ENCODE measurements at regions not wholly inside any gene's neighbourhood (a gene's known extent, or its start where the extent isn't known, plus 50 kb on each side); places are given as distances from the start of the nearest gene placed in this dataset.

DNA sequence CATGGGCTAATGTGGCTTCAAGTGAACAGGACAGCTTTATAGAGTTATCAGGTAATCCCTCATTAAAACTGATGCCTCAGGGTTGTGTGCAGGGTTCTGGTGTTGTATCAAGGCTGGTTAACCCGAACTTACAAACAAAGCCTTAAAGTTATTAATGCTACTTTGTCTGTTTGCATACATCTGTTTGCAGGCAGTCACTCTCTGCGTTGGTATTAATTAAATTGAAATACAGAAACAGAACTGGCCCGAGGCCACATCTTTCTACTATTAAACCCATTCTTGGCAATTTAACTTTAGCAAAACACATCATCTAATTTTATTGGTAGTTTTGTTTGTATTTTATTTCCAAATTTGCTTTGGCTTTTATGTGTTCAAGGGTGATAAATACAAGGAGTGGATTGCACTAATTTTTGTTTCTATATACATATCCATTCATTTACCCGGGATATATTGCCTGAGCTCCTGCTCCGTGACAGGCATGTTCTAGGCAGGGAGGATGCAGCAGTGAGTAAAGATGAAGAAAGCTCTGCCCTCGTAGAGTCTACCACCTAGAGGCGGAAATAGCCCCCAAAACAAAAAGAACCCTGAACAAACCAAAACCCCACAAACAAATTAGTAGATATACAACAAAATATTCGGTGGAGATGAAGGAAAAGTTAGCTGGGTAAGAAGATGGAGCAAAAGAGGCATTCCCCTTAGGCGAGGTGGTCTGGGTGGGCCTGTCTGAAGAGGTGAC is 164.2 kb downstream of the MACROH2A1 start:
- DNase-seq = no peak

DNA sequence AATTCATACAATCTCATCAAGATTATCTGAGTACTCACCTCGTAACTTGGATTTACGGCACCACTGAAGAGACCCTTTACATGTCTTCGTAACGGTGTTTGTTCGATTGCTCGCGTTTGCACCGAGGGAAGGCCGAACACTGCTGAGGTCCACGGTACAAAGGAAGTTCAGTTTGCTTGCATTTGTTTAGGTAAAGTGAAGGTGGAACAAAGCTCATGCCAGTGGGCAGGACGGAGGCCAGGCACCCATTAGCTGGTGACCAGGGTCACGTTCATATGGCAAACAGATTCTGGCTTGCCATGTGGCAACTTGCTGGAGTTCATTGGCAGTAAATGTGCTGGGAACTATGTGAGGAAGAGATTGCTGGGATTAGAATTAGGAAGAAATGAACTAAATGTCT is 164.8 kb downstream of the MACROH2A1 start:
- no peak for DNase-seq

DNA sequence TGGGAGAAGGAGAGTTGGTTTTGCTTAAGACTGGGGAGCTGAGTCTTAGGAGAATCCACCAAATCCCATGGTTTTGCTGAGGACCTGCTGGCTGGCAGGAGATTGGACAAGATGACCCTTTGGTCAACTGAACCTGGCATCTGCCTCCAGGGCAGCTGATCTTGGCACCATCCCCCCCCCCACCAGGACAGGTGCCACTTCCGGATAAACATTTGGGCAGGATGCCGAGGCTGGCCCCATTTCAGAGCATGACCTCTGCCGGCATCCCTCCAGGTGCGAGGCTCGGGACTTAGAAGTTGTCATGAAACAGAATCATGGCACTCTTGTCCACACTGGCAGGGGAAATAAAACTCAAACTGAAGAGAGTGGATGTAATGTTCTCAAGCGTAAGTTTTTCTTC is 165.6 kb downstream of the MACROH2A1 start:
- no peak for DNase-seq

DNA sequence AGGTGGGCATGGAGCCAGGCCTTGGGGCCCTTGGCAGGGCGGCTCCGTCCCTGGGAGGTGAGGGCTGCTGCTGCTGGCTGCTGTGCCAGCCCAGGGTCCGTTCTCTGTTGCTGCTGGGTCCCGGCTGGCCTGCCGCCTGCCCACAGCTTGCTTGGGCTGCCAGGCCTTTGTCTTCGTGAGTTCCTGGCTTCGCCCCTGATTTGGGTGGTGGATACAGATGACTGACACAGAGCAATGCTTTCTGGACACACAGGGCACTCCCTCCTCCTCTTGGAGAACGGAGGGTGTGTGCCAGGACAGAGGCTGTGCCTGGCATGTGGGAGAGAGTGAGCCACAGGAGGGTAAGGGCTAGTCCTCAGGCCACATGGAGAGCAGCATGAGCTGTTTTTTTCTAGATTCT is 166.1 kb downstream of the MACROH2A1 start:
- no peak for DNase-seq

DNA sequence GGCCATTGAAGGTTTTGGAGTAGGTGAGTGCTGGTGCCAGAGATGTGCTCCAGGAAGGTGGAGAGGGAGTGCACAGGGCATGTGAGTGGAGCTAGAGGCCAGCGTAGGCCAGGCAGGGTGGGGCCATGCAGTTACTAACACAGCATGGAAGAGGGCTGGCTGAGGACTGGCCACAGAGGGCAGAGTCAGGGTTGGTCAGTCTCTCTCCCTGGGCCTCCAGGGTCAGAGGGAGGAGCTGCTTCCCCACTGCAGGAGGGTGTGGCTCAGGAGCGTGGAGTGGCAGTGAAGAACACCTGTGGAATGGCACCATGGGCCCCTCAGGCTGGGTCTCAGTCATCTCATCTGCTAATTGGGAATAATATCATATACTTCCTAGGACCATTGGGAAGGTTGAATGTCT is 167.7 kb downstream of the MACROH2A1 start:
- no peak for DNase-seq

DNA sequence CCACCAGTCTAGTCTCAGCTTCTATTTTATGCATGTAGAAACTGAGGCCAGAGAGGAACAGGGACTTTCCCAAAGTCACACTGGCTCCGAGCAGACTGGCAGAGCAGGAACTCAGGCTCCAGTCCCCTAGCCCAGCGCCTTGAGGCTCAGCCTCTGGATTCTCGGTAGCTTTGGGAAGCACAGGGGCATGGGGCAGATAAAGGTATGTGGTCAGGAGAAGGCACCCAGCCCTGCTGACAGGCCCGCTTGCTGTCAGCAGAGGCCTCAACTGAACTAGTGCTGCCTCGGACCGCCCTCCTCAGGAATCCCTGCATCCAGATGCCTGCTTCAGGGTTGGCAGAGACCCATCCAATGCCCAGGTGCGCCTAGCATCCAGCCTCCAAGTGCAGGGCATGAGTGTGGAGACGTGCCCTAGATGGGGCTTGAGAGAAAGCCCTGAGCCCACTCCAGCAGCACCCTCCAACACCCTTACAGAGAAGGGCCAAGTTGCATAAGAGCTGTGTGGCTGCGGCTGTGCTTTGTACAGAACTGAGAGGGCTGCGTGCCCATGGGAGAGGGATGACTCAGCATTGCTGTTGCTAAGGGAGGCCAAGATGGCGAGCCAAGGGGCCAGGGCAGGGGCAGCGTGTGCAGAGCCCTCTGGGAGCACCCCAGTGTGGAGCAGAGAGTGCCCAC is 168.6 kb downstream of the MACROH2A1 start:
- peak; percentile 91 for DNase-seq

DNA sequence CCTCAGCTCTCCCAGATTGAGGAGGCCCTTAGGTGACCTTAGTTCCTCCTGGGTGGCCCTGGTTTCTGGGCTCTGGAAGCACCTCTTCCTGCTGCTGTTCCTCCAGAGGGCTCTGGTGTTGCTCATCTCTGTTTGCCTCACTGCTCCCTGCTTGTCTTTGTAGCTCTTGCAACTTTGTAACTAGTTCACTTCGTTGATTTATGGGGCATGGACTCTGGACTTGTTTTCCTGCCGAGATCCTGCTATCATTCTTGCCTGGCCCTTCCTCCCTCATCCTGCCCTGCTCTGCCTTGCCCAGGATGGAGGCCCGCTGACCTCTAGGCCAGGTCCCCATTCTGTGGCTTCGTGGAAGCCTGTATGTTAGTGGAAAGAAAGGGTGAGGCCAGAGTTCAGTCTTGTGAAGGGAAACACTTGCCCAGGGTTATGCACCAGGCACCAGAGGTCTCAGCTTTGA is 169.3 kb downstream of the MACROH2A1 start:
- DNase-seq = no peak

DNA sequence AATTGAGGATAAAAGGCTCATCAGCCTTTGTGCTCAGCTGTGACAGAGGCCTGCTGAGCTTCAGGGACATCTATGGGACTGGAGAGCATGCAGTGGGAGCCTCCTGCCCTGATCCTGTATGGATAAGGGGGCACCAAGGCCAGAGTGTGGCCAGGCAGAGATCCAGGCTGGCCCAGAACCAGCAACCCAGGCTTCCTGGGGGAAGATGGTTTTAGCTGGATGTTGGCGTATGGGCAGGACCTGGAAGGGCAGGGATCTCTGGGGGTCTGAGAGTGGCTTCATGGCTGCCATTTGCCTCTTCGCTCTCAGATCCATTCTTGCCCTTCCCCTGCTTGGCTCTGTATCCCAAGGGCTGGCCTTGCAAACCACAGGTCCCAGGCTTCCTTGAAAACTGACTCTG is 169.9 kb downstream of the MACROH2A1 start:
- DNase-seq = no peak

DNA sequence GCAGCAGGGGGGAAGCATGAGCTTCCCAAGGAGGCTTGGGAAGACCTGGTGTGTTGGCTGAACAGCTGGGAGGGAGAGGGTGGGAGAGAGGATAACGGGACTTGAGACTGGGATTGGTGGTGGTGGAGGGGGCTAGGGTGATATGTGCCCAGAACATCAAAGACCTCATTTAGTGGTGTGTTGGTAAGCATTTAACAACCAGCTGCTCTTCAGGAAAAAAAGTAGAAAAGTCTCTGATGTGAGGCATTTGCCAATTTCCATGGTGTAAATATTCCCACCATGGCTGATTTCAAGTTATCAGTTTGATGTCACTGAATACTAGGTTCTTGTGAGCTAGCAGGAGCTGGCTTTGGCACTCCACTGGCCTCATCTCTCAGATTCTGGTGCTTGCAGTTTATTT is 170.8 kb downstream of the MACROH2A1 start:
- DNase-seq = no peak

DNA sequence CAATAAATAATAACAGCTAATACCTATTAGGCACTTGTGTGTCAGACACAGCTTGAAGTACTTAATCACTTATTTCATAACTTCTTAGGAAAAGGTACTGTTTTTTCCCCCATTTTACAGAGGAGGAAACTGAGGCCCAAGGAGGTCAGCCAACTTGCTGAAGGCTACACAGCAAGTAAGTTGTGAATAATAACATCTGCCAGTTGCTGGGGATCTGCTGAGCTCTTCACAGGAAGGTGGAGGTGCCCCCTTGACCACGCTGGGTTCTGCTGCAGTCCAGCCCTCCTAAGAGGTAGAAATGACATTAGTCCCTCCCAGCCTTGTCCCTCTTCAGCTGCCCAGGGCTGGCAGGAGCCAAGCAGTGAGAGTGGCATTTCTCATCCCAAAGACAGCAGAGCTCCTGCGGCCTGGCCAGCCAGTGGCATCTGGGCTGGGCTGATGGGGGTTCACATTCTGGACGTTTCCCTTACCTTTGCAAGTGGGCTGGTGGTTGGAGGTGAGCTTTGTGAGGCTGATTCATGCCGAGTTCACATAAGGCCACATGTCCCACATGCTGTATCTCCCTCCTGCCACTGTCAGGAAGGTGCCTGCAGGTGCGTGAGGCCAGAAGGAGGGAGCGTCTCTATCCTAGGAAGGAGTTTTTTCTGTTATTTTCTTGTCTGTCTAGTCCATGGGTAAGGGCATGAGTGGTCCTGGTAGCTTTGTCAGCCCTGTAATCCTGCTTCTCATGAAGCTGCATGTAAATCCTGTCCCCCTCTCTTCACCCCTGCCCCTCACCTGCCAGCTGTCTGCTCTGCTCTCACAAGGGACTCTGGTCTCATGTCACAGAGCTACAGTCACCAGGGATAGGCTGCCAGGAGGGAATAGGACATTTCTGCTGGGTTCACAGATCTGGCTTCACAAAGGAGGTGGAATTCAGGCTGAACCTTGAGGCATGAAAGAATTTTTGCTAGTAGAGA is 171.7 kb downstream of the MACROH2A1 start:
- DNase-seq = no peak

DNA sequence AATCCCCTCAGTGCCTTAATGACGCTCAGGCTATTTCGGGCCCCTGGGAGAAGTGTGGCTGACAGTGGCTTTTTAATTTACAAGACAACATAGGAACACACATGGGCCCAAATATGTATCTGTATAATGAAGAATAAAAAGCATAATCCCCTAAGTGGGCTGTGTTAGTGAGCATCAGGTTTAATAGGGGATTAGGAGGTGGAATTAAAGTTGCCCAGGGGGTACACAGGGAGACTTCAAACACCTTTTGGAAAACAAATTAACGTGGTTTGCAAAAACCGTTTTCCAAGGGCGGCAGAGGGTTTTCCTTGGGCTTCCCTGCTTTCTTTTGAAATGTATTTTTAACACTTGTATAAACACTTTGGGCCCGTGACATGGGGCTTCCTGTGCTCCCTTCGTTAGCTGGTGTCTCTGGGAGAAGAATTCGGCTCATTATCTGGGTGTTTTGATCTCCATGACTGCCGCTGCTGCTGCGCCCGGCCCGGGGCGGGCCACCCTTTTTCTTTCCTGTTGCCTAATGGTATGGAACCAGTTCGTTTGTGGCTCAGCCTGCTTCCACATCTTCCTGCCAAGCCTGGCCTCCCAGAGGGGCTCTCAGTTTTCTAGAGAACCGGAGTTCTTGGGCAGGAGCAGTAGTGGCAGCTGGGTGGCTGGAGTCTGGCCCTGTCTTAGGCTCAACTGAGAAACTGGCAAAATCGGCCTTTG is 173.0 kb downstream of the MACROH2A1 start:
- DNase-seq = no peak

DNA sequence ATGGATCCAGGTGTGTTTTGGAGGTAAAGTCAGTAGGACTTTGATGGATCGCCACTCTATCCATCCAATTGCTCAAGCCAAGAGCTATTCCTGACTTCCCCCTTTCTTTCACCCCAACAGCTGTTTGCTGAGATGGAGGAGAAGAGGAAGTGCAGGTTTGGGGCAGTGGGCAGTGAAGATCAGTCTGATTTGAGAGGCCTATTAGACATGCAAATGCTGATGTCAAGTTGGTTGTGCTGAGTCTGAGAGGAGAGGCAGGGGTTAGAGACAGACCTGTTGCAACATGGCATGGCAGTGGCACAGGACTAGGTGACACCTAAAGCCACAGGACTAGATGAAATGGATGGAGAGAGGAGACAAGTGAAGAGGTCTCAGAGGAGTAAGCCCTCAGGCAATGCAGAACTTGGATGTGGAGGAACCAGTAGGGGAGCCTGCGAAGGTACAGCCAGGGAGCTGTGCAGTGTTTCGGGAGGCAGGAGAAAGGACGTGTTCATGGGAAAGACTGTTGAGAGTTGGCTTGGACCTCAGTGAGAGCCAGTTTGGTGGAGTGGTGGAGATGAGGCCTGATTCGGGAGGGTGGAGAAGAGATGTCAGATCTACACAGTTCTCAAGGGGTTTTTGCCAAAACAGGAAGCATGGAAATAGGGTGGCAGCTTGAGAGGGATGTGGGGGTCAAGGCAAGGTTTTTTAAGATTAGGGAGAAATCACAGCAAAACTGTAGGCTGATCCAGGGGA is 175.0 kb downstream of the MACROH2A1 start:
- DNase-seq = peak; percentile 65

DNA sequence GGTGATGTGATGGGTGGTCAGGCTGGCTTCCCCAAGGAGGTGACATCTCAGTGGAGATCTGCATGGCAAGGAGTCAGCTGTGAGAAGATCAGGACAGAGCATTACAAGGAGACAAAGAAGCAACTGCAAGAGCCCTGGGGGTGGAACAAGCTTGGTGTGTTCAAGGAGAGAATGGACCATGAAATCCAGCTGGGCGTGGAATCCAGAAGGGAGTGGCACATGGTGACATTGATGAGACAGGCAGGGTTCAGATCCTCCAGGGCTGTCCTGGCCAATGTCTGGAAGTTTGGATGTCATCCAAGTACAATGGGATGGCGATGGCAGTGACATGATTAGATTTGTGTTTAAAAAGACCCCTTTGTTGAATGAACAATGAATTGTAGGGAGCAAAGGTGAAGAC is 175.6 kb downstream of the MACROH2A1 start:
- DNase-seq = no peak

DNA sequence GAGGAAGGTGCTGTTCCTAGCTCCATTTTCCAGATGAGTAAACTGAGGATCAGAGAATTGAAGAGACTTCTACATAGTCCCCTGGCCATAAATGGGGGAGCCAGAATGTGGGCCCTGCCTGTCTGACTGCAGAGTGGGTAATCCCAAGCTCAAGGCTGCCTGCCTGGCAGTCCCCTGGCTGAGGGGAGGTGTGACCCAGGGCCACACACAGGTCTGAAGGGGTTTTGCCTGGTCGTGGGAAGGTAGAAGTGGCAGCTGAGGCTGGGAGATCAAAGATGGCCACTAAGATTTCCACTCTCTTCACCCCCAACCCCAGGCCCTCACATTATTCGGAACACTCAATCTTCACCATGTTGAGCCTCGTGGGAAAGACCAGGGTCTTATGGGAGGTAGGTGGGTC is 176.3 kb downstream of the MACROH2A1 start:
- DNase-seq = no peak

DNA sequence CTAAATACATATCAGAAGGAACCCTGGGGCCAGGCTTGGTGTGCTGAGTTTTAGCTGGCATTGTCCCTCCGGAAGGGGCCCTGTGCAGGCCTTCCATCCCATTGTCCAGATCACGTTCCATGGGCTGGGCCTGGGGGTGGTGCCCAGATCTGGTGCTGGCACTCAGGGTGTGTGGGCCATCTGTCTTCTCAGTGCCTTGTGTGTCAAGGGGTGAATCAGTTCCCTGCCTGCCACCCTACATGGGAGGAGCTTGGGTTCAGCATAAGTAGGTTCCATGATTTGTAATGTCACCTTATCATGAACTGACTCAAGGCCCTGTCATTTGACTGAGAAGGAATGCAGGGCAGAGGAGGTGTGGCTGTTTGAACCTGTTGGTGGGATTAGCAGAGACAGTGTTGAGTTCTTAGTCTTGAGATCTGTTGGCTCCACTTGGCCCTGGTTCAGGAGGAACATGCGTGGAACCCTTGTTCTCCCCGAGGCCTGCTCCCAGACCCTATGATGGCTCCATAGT is 176.8 kb downstream of the MACROH2A1 start:
- DNase-seq = no peak

DNA sequence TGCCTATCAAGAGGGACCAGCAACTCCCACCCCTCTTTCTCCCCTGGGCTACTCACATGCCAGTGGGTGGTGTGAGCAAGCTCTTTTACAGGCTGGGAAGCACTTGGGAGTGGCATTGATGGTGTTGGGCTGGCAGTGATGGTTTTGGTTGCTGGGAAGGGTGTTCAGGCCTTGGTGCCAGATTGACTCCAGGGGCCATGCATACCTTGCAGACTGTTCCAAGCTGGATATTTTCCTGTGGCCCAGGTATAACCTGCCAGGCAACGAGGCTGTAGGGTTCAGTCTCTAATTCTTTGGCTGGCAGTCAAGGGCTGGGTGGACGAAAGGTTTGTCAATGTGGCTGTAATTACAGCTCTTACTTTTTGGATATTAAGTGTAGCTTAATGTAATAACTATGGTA is 177.3 kb downstream of the MACROH2A1 start:
- no peak for DNase-seq

DNA sequence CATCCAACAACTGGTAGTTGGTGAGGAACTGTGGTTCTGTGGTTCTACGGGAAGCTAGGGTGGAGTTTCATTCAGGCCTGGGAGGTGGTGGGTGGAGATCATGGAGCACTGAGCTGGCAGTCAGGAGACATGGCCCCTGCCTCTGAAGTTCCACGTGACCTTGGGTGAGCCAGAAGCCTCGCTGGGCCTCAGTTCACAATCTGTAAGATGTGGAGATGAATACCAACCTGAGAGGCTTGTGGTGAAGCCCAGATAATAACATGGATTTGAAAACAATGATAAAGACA is 177.9 kb downstream of the MACROH2A1 start:
- peak; percentile 15 for DNase-seq

DNA sequence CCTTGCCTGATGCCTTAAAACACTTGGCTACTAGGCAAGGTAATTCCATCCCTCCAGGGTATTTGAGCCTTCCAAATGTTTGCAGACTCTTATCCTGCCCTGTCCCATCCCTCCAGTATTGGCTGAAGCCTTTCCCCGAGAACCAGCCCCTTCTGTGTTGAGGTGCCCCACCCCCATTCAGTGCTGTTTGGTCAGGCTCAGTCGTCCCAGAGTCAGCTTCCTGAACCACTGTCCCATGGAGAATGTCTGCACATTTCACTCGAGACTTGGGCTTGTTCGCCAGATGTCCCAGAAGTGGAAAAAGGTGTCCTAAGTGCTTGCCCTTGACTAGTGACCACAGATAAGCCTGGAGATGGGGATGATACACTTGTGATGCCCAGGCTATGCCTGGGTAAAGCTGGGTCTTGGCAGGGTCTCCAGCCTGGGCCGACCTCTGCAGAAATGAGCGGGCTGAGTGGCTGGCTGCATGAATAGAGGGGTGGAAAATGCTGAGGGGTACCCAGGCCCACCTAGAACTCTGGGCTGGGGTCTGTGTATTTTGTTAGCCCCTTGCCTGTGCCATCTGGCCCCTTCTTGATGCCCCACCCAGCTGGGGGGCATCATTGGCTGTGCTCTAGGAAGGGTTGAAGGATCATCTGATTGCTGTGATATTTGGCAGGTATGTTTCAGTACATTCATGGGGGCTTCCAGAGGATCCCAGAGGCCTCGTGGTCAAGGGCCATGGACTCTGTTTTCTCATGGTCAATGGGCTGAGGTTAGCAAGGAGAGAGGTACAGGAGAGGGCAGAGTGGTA is 178.4 kb downstream of the MACROH2A1 start:
- no peak for DNase-seq

DNA sequence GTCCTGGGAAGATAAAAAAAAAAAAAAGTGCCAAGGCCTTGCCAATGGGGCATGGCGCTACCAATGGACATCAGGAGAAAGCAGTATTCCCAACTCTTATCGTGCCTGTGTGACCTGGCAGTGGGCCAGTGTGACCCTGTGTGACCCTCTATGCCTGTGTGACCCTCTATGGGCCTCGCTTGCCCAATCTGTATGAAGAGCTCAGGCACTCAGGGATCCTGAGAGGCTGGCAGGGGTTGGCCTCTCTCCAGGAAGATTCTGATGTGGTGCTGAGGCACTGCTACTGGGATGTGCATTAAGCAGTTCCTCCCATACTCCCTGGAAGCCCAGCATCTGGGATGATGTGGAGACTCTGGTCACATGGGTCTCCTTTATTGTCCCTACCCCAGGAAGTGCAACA is 179.2 kb downstream of the MACROH2A1 start:
- DNase-seq = no peak

DNA sequence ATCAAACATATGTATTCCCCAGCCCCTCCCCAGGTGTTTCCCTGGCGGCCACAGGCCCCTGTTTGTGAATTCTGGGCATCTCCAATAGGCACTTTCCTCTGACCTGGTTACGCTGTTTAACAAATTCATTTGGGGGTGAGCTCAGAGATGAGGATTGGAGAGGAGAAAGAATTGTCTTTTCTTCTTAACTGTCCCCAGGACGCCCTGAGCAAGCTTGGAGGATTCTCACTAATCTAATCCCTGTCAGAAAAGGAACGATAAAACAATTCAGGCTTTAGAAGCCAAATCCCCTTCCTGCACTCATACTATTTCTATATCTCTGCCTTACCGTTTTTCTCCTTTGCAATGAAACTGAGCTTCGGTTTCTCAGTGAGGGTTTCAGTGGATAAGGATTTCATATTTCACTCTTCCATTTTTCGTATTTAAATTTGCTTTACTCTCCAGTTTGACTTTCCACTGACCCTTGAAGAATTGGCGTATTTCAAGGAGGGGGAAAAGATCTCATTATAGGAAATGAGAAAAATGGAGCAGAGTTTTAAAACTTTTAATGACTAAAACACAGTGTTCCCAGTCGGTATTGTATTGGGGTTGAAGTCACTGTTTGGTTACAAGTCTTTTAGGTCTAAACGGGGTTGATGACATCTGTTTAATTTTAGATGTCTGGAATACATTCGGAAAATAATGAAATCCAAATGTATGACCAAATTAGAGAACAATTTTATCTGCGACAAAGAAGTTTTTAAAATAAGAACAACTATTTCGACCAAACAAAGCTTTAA is 180.1 kb downstream of the MACROH2A1 start:
- DNase-seq = no peak

DNA sequence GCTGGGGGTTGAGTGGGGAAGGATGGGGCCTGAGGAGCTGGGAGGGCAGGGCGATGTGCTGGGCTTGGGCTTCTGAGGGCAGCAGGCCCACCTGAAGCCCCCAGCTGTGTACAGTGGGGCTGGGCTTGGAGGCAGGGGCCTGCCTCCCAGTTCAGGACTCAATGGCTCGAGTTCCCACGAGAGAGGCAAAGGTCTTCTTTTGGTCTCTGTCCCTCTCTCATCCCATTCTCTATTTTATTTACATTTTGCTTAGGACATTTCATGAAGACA is 180.6 kb downstream of the MACROH2A1 start:
- DNase-seq = no peak
